Glutamatergic neuron (in vitro differentiated cells): ENCODE measurements at regions not wholly inside any gene's neighbourhood (a gene's known extent, or its start where the extent isn't known, plus 50 kb on each side); places are given as distances from the start of the nearest gene placed in this dataset.
A peak's percentile ranks its signal among the peaks of the same experiment; 100 is the strongest.

Source experiments
- DNase-seq: peaks from one replicate; pipeline ENCODE4 v3.0.0; 2022
- H3K27ac Mint-ChIP-seq: one replicate; pipeline ENCODE4 v1.8.0; 2020; ENCODE audit warnings: mild to moderate bottlenecking, mixed read lengths, inconsistent platforms; ENCODE audit not compliant: unreplicated experiment
- H3K27me3 Mint-ChIP-seq: one replicate; pipeline ENCODE4 v1.8.0; 2020; ENCODE audit warnings: mild to moderate bottlenecking, moderate library complexity, mixed read lengths, inconsistent platforms; ENCODE audit not compliant: unreplicated experiment
- H3K36me3 Mint-ChIP-seq: one replicate; pipeline ENCODE4 v1.8.0; 2020; ENCODE audit warnings: mild to moderate bottlenecking, mixed read lengths, inconsistent platforms; ENCODE audit not compliant: unreplicated experiment
- H3K4me1 Mint-ChIP-seq: one replicate; pipeline ENCODE4 v1.8.0; 2020; ENCODE audit warnings: mild to moderate bottlenecking, low read depth, mixed read lengths, inconsistent platforms; ENCODE audit not compliant: unreplicated experiment
- H3K4me3 Mint-ChIP-seq: one replicate; pipeline ENCODE4 v1.8.0; 2020; ENCODE audit warnings: mild to moderate bottlenecking, mixed read lengths, inconsistent platforms; ENCODE audit not compliant: unreplicated experiment
- H3K9me3 Mint-ChIP-seq: one replicate; pipeline ENCODE4 v1.8.0; 2020; ENCODE audit warnings: mild to moderate bottlenecking, moderate library complexity, mixed read lengths, inconsistent platforms; ENCODE audit not compliant: unreplicated experiment
- TF ChIP-seq, protein P1 (sequence below): fragments of 200-600 bp; sonication (generic); IDR thresholded peaks from one replicate; pipeline ENCODE4 v1.5.0; 2021; ENCODE audit not compliant: partially characterized antibody, unreplicated experiment

DNA sequence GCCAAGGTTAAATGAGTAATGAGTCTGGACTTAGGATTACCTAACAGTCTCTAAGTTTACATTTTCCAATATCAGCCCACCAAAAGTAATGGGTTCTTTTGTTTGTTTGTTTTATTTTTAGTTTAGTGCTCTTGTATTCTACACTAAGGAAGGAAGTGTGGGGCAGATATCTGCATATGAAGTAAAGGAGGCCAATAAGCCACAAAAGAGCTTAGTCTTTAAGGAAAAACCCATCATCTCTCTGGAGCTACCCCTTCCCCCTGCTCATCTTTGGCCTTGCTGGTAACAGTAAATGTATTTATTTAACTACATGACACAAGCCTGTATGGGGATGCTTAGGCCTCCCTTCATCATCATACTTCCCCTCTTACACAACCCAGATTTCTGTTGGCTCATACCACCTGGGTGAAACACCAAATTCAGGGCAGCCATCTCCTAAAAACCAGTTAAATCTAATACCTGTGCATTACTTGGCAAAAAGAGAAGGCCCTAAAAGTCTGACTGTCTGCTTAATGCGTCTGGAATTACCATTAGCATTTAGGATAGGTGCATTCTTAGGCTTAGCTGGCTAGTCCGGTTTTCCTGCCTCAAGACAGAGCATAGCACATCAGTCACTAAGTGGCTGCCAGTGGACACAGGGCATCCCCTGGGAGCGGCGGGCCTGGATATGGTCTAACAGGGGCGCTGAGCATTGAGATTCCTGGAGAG is 96.8 kb upstream of the ADGRL2 start:
- DNase-seq, result peak; percentile 60
- Mint-ChIP-seq H3K4me3 (no peak overlapping the region), H3K27me3 (no peaks in the 10 kb centered on the region), H3K27ac (no peak overlapping the region), H3K9me3 (no peaks in the 10 kb centered on the region), H3K4me1 (peaks cover 3% of the 10 kb centered on the region), H3K36me3 (no peaks in the 10 kb centered on the region)
- TF ChIP-seq, protein P1, sequence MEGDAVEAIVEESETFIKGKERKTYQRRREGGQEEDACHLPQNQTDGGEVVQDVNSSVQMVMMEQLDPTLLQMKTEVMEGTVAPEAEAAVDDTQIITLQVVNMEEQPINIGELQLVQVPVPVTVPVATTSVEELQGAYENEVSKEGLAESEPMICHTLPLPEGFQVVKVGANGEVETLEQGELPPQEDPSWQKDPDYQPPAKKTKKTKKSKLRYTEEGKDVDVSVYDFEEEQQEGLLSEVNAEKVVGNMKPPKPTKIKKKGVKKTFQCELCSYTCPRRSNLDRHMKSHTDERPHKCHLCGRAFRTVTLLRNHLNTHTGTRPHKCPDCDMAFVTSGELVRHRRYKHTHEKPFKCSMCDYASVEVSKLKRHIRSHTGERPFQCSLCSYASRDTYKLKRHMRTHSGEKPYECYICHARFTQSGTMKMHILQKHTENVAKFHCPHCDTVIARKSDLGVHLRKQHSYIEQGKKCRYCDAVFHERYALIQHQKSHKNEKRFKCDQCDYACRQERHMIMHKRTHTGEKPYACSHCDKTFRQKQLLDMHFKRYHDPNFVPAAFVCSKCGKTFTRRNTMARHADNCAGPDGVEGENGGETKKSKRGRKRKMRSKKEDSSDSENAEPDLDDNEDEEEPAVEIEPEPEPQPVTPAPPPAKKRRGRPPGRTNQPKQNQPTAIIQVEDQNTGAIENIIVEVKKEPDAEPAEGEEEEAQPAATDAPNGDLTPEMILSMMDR, result no peak

DNA sequence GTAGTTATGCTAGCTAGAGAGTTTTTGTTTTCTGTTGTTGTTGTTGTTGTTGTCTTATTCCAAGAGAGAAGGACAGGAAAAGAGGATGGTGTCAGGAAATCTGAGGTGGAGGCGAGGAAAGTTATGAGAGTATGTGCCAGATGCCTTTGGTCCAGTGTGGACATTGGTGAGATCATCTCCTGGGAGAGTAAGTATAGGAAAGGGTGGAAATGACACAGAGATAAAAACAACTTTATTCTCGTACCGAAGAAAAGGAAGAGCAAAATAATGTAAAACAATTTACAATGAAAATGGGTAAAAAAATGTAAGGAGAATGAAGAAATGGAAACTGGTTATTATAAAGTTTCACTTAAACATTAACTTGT is 97.4 kb upstream of the ADGRL2 start:
- no peaks in the 10 kb centered on the region for H3K27me3 Mint-ChIP-seq
- peaks cover 3% of the 10 kb centered on the region for H3K4me1 Mint-ChIP-seq
- no peaks in the 10 kb centered on the region for H3K9me3 Mint-ChIP-seq
- no peak for DNase-seq
- TF ChIP-seq, protein P1, result no peak
- H3K27ac Mint-ChIP-seq, result no peak overlapping the region
- no peak overlapping the region for H3K4me3 Mint-ChIP-seq
- H3K36me3 Mint-ChIP-seq, result no peaks in the 10 kb centered on the region

DNA sequence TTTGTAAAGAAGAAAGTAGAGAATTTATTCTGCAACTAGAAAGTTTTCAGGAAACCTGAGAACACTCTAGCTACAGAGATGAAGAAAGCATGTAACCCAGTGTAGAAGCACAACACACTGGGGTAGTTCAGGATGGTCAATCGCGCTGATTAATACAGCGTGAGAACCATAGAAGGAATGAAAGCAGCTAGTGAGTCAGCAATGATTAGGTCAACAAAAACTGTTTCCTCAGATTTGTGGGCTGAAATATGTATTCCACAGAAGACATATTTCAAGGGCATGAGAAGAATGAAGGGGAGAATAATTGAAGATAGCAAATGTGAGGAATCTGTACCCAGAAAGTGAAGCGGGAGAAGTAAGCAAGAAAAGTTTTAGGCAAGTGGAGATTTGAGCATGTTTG is 97.8 kb upstream of the ADGRL2 start:
- Mint-ChIP-seq H3K36me3 (no peaks in the 10 kb centered on the region), H3K4me1 (peaks cover 3% of the 10 kb centered on the region), H3K27me3 (no peaks in the 10 kb centered on the region), H3K4me3 (no peak overlapping the region), H3K9me3 (no peaks in the 10 kb centered on the region), H3K27ac (no peak overlapping the region)
- TF ChIP-seq, protein P1, result no peak
- no peak for DNase-seq

DNA sequence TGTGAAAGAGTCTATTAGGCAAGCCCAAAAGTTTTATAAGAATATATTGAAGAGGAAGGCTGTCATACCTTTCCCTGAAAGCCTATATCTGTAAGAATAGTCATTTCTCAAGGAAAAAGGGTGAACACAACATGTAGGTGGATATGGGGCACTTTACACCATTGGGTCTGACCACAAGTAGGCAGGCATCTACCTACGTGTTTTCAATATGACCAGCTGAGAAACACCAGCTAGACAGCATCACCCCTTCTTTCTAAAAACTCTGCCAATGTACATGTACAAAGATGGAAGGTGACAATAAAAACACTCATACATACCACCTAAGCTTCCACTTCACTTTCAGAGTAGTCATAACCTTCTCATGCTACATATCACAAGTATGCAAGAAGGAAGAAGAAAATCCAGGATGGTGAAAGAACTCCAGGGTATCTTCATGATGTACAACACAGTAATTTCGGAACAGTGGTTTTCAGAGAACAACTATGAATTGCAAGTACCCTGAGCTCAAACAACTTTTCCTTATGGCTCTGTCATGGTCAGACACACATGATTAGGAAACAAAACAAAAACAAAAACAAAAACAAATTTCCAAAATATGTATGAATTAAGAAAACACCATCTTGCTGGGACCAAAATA is 98.5 kb upstream of the ADGRL2 start:
- H3K4me3 Mint-ChIP-seq, result no peak overlapping the region

More for the DNA sequence above, 98.5 kb upstream of the ADGRL2 start:
- H3K36me3 Mint-ChIP-seq, result no peaks in the 10 kb centered on the region
- DNase-seq, result no peak
- peaks cover 3% of the 10 kb centered on the region for H3K4me1 Mint-ChIP-seq
- H3K27me3 Mint-ChIP-seq, result no peaks in the 10 kb centered on the region
- H3K9me3 Mint-ChIP-seq, result no peaks in the 10 kb centered on the region
- TF ChIP-seq, protein P1, result no peak
- H3K27ac Mint-ChIP-seq, result no peak overlapping the region
